H1 (cell line): ENCODE measurements at regions not wholly inside any gene's neighbourhood (a gene's known extent, or its start where the extent isn't known, plus 50 kb on each side); places are given as distances from the start of the nearest gene placed in this dataset.

Experiments
- EZH2 ChIP-seq: fragments of 200-600 bp; sonication (generic); IDR thresholded peaks from 2 replicates; pipeline ENCODE4 v1.7.1; 2012; ENCODE audit warnings: low read depth, mild to moderate bottlenecking, moderate library complexity, low read length, inconsistent platforms; ENCODE audit not compliant: severe bottlenecking
- KDM4A ChIP-seq: IDR thresholded peaks from one replicate; pipeline ENCODE4 v1.7.1; 2012; ENCODE audit warnings: low read depth, mild to moderate bottlenecking, moderate library complexity, low read length, inconsistent platforms; ENCODE audit not compliant: severe bottlenecking
- MAFK ChIP-seq: IDR thresholded peaks from 2 replicates; pipeline ENCODE4 v1.6.1; 2012; ENCODE audit warnings: low read depth, mild to moderate bottlenecking, improper control_type of control experiment, low read length
- POLR2AphosphoS5 ChIP-seq: IDR thresholded peaks from 2 replicates; pipeline ENCODE4 v1.6.1; 2011; ENCODE audit warnings: low read depth, low read length
- TF ChIP-seq, protein P1 (sequence below): IDR thresholded peaks from 2 replicates; pipeline ENCODE4 v1.6.1; 2011; ENCODE audit warnings: low read length, improper control_type of control experiment

- TF ChIP-seq EZH2 = no peak
- TF ChIP-seq, protein P1, sequence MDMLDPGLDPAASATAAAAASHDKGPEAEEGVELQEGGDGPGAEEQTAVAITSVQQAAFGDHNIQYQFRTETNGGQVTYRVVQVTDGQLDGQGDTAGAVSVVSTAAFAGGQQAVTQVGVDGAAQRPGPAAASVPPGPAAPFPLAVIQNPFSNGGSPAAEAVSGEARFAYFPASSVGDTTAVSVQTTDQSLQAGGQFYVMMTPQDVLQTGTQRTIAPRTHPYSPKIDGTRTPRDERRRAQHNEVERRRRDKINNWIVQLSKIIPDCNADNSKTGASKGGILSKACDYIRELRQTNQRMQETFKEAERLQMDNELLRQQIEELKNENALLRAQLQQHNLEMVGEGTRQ = no peak
- no peak for TF ChIP-seq MAFK
- no peak for TF ChIP-seq POLR2AphosphoS5
- no peak for TF ChIP-seq KDM4A
Measured at GRCh38 chr6:94955156-94955555, 622.2 kb upstream of the MANEA start (continued).
